HL-60 (cell line): ENCODE measurements at regions not wholly inside any gene's neighbourhood (a gene's known extent, or its start where the extent isn't known, plus 50 kb on each side); places are given as distances from the start of the nearest gene placed in this dataset.

Experiments used
- DNase-seq, 2 experiments: peaks; one replicate each; pipeline ENCODE4 v3.0.0-alpha.2; 2010 to 2020; ENCODE audit warnings: low read depth in 1 of 2, low spot score in 1 of 2
- H3K27ac ChIP-seq: fragments of 250-450 bp; sonication (Bioruptor Pico); replicated peaks from 2 replicates; pipeline ENCODE4 v1.5.1; 2020; ENCODE audit warnings: mild to moderate bottlenecking, moderate library complexity
- H3K27me3 ChIP-seq: fragments of 250-450 bp; sonication (Bioruptor Pico); 2 replicates; pipeline ENCODE4 v1.5.1; 2021; ENCODE audit warnings: mild to moderate bottlenecking, moderate library complexity; ENCODE audit not compliant: insufficient read depth, poor library complexity, severe bottlenecking
- H3K4me3 ChIP-seq: replicated peaks from 2 replicates; pipeline ENCODE4 v1.5.1; 2011; ENCODE audit warnings: mild to moderate bottlenecking, control low read depth, low read length; ENCODE audit not compliant: insufficient read depth
- CTCF ChIP-seq: IDR thresholded peaks from one replicate; pipeline ENCODE4 v1.5.1; 2011; ENCODE audit warnings: low read length, control low read depth, inconsistent platforms; ENCODE audit not compliant: insufficient read depth
- GABPA ChIP-seq: IDR thresholded peaks from 2 replicates; pipeline ENCODE4 v1.6.1; 2012; ENCODE audit warnings: low read depth
- POLR2AphosphoS5 ChIP-seq: IDR thresholded peaks from 2 replicates; pipeline ENCODE4 v1.6.1; 2012; ENCODE audit warnings: low read depth
- REST ChIP-seq: IDR thresholded peaks from 2 replicates; pipeline ENCODE4 v1.6.1; 2012; ENCODE audit warnings: low read depth; ENCODE audit not compliant: insufficient replicate concordance
- SPI1 ChIP-seq: IDR thresholded peaks from 2 replicates; pipeline ENCODE4 v1.6.1; 2012; ENCODE audit warnings: low read depth, mild to moderate bottlenecking, borderline replicate concordance

- DNase-seq: no peak
- Histone ChIP-seq H3K27me3 (no peaks in the 10 kb centered on the region), H3K4me3 (no peak overlapping the region), H3K27ac (no peak overlapping the region)
- TF ChIP-seq CTCF (no peak), SPI1 (no peak), REST (no peak), GABPA (no peak), POLR2AphosphoS5 (no peak)
These were observed 252.7 kb upstream of the AZI2 start for GRCh38 chr3:28601291-28601690.

GRCh38 chr3:28606283-28606682 lies 257.7 kb upstream of the AZI2 start:
- H3K27ac ChIP-seq: no peak overlapping the region
- DNase-seq: no peak
- TF ChIP-seq GABPA (no peak), POLR2AphosphoS5 (no peak), REST (no peak), SPI1 (no peak), CTCF (no peak)
- no peaks in the 10 kb centered on the region for H3K27me3 ChIP-seq
- H3K4me3 ChIP-seq: no peak overlapping the region

- no peak for DNase-seq
- TF ChIP-seq SPI1 (no peak), REST (no peak)
- no peak overlapping the region for H3K4me3 ChIP-seq
- no peaks in the 10 kb centered on the region for H3K27me3 ChIP-seq
- H3K27ac ChIP-seq: no peak overlapping the region
These were observed 263.6 kb upstream of the AZI2 start for GRCh38 chr3:28612232-28612631.
